Activated naive CD8-positive, alpha-beta T cell (primary cell): ENCODE measurements at regions not wholly inside any gene's neighbourhood (a gene's known extent, or its start where the extent isn't known, plus 50 kb on each side); places are given as distances from the start of the nearest gene placed in this dataset.
"Not testable (repeated sequence)": the region's sequence is repeated elsewhere in the genome, so short reads cannot be mapped to it uniquely, and the experiment has no call there.

Experiments
- H3K27ac Mint-ChIP-seq: one replicate; pipeline ENCODE4 v1.8.0; 2021; ENCODE audit warnings: mixed read lengths
- H3K27me3 Mint-ChIP-seq: one replicate; pipeline ENCODE4 v1.8.0; 2021; ENCODE audit warnings: mixed read lengths
- H3K36me3 Mint-ChIP-seq: one replicate; pipeline ENCODE4 v1.8.0; 2021; ENCODE audit warnings: mixed read lengths
- H3K4me1 Mint-ChIP-seq: one replicate; pipeline ENCODE4 v1.8.0; 2021; ENCODE audit warnings: low read depth, mixed read lengths
- H3K4me3 Mint-ChIP-seq: one replicate; pipeline ENCODE4 v1.8.0; 2021; ENCODE audit warnings: mild to moderate bottlenecking, mixed read lengths
- H3K9me3 Mint-ChIP-seq: one replicate; pipeline ENCODE4 v1.8.0; 2021; ENCODE audit warnings: low read depth, mixed read lengths

- Mint-ChIP-seq H3K27ac (no peak overlapping the region), H3K9me3 (peaks cover 13% of the 10 kb centered on the region), H3K27me3 (no peaks in the 10 kb centered on the region), H3K36me3 (peaks cover 9% of the 10 kb centered on the region), H3K4me1 (no peaks in the 10 kb centered on the region), H3K4me3 (no peak overlapping the region)
Observed at GRCh38 chr3:194049394-194049793, 86.6 kb upstream of the HES1 start.

- no peak overlapping the region for H3K4me3 Mint-ChIP-seq
- no peaks in the 10 kb centered on the region for H3K27me3 Mint-ChIP-seq
- no peak overlapping the region for H3K27ac Mint-ChIP-seq
- H3K4me1 Mint-ChIP-seq = no peaks in the 10 kb centered on the region
- H3K9me3 Mint-ChIP-seq = peaks cover 13% of the 10 kb centered on the region
- H3K36me3 Mint-ChIP-seq = peaks cover 9% of the 10 kb centered on the region
Observed at GRCh38 chr3:194050782-194051320, 85.1 kb upstream of the HES1 start.

GRCh38 chr3:194051366-194052149, 84.4 kb upstream of the HES1 start:
- peaks cover 9% of the 10 kb centered on the region for H3K36me3 Mint-ChIP-seq
- H3K4me1 Mint-ChIP-seq = peaks cover 2% of the 10 kb centered on the region
- no peaks in the 10 kb centered on the region for H3K27me3 Mint-ChIP-seq
- H3K27ac Mint-ChIP-seq = no peak overlapping the region
- no peak overlapping the region for H3K4me3 Mint-ChIP-seq
- H3K9me3 Mint-ChIP-seq = peaks cover 13% of the 10 kb centered on the region

GRCh38 chr3:194053136-194053535, 82.8 kb upstream of the HES1 start:
- peaks cover 3% of the 10 kb centered on the region for H3K27me3 Mint-ChIP-seq
- peaks cover 9% of the 10 kb centered on the region for H3K36me3 Mint-ChIP-seq
- H3K4me3 Mint-ChIP-seq = no peak overlapping the region
- peaks cover 13% of the 10 kb centered on the region for H3K9me3 Mint-ChIP-seq
- peaks cover 9% of the 10 kb centered on the region for H3K4me1 Mint-ChIP-seq
- no peak overlapping the region for H3K27ac Mint-ChIP-seq

DNA sequence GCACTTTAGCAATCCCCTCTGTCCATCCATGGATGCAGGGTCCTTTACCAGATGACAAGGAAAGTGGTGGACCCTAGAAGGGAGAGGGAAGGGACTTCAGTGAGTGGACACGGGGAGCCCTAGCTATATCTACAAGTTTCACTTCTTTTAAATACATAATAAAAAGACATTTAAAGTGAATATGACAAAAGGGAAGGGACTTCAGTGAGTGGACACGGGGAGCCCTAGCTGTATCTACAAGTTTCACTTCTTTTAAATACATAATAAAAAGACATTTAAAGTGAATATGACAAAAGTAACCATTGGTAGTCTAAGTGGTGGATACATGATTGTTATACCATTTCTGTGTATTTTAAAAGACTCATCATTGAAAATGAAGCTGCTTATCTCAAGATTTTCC, 81.9 kb upstream of the HES1 start:
- Mint-ChIP-seq H3K27me3 (peaks cover 3% of the 10 kb centered on the region), H3K27ac (no peak overlapping the region), H3K36me3 (peaks cover 9% of the 10 kb centered on the region), H3K4me1 (peaks cover 9% of the 10 kb centered on the region), H3K9me3 (peaks cover 13% of the 10 kb centered on the region), H3K4me3 (no peak overlapping the region)

DNA sequence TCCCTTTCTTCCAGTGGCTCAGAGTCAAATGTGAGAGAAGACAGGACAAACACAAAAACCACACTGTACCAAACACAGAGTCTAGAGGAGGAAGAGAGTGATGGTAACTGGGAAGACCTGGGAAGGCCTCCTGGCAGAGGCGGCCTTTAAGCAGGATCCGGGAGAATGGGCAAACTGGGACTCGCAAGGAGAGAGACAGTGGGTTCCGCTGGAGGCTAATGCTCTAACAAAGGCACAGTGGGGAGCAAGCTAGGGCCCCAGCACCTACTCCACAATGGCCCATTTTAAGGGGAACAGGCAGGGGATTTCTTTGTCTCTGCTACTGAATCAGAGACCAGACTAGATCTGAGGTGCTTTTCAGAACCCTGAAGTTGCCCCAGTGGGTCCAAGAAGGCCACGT, 81.4 kb upstream of the HES1 start:
- peaks cover 13% of the 10 kb centered on the region for H3K9me3 Mint-ChIP-seq

GRCh38 chr3:194054961-194055360, 81.0 kb upstream of the HES1 start:
- peaks cover 9% of the 10 kb centered on the region for H3K4me1 Mint-ChIP-seq
- peaks cover 13% of the 10 kb centered on the region for H3K9me3 Mint-ChIP-seq
- H3K36me3 Mint-ChIP-seq = peaks cover 9% of the 10 kb centered on the region
- no peak overlapping the region for H3K4me3 Mint-ChIP-seq
- no peak overlapping the region for H3K27ac Mint-ChIP-seq
- peaks cover 3% of the 10 kb centered on the region for H3K27me3 Mint-ChIP-seq

More for the DNA sequence above, 81.4 kb upstream of the HES1 start:
- Mint-ChIP-seq H3K4me3 (no peak overlapping the region), H3K27ac (no peak overlapping the region), H3K4me1 (peaks cover 9% of the 10 kb centered on the region), H3K27me3 (peaks cover 3% of the 10 kb centered on the region), H3K36me3 (peaks cover 9% of the 10 kb centered on the region)

GRCh38 chr3:194056323-194056722, 79.6 kb upstream of the HES1 start:
- H3K4me3 Mint-ChIP-seq, H3K9me3 Mint-ChIP-seq, H3K36me3 Mint-ChIP-seq, H3K27me3 Mint-ChIP-seq, H3K4me1 Mint-ChIP-seq, H3K27ac Mint-ChIP-seq: not testable (repeated sequence)

GRCh38 chr3:194056731-194057415, 79.1 kb upstream of the HES1 start:
- no peak overlapping the region for H3K4me3 Mint-ChIP-seq
- no peak overlapping the region for H3K27ac Mint-ChIP-seq
- H3K9me3 Mint-ChIP-seq = no peaks in the 10 kb centered on the region

GRCh38 chr3:194057570-194058188, 78.3 kb upstream of the HES1 start:
- Mint-ChIP-seq H3K27ac (no peak overlapping the region), H3K4me3 (peak overlapping the region; percentile 69), H3K36me3 (no peaks in the 10 kb centered on the region), H3K4me1 (peaks cover 9% of the 10 kb centered on the region), H3K27me3 (peaks cover 3% of the 10 kb centered on the region), H3K9me3 (no peaks in the 10 kb centered on the region)

More at GRCh38 chr3:194056731-194057415, 79.1 kb upstream of the HES1 start:
- Mint-ChIP-seq H3K4me1 (peaks cover 9% of the 10 kb centered on the region), H3K27me3 (peaks cover 3% of the 10 kb centered on the region), H3K36me3 (peaks cover 1% of the 10 kb centered on the region)

GRCh38 chr3:194058189-194058571, 77.8 kb upstream of the HES1 start:
- H3K27ac Mint-ChIP-seq = no peak overlapping the region
- H3K9me3 Mint-ChIP-seq = no peaks in the 10 kb centered on the region
- peak overlapping the region; percentile 69 for H3K4me3 Mint-ChIP-seq
- no peaks in the 10 kb centered on the region for H3K36me3 Mint-ChIP-seq
- peaks cover 3% of the 10 kb centered on the region for H3K27me3 Mint-ChIP-seq
- peaks cover 9% of the 10 kb centered on the region for H3K4me1 Mint-ChIP-seq

DNA sequence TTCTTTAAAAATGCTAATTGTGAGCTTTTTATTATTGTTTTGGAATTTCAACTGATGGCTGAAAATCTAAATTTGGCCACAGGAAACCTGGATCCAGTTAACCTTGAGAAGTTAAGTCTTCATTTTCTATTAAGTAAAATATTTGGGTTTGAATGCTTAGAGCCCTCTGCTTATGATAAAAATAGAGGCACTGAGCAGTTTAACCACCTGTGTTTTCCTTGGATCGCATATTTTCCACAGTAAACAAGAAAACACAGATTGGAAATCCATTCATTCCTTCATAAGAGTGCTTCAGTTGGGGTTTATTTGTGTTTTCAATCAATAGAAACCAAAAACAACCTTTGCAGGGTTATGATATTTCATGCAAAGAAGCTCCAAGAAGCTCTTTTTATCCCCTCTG, 77.2 kb upstream of the HES1 start:
- no peaks in the 10 kb centered on the region for H3K36me3 Mint-ChIP-seq
- H3K27me3 Mint-ChIP-seq = peaks cover 3% of the 10 kb centered on the region
- peaks cover 9% of the 10 kb centered on the region for H3K4me1 Mint-ChIP-seq
- no peaks in the 10 kb centered on the region for H3K9me3 Mint-ChIP-seq
- no peak overlapping the region for H3K27ac Mint-ChIP-seq
- peak overlapping the region; percentile 27 for H3K4me3 Mint-ChIP-seq

- no peak overlapping the region for H3K4me3 Mint-ChIP-seq
- peaks cover 3% of the 10 kb centered on the region for H3K27me3 Mint-ChIP-seq
- H3K36me3 Mint-ChIP-seq = no peaks in the 10 kb centered on the region
- H3K9me3 Mint-ChIP-seq = no peaks in the 10 kb centered on the region
- H3K4me1 Mint-ChIP-seq = peaks cover 7% of the 10 kb centered on the region
- H3K27ac Mint-ChIP-seq = no peak overlapping the region
Observed at GRCh38 chr3:194061421-194062030, 74.4 kb upstream of the HES1 start.

DNA sequence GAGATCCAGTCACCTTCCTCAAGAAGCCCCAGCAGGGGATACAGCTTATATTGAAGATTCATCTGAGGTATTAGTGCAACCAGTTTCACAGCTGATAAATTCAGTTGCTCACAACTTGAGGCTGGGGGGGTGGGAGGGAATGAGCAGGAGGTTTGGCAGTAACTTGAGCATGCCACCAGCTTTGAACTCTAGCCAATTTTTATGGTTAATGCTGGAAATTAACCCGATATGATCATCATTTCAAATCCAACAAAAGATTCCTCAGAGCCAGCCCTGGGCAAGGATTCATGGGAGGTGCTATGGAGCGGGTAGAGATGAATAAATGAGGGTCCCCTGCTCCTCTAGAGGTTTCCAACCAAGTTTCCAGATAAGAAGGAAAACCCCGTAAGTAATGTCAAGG, 73.1 kb upstream of the HES1 start:
- Mint-ChIP-seq H3K27me3 (peaks cover 1% of the 10 kb centered on the region), H3K4me3 (no peak overlapping the region), H3K27ac (no peak overlapping the region), H3K4me1 (peaks cover 2% of the 10 kb centered on the region), H3K36me3 (no peaks in the 10 kb centered on the region), H3K9me3 (no peaks in the 10 kb centered on the region)
